ENCODE measurements at regions not wholly inside any gene's neighbourhood (a gene's known extent, or its start where the extent isn't known, plus 50 kb on each side); places are given as distances from the start of the nearest gene placed in this dataset.

- no peak overlapping the region for H3K4me3 Mint-ChIP-seq
- TF ChIP-seq CTCF (IDR thresholded peaks at IDR 0.05; ENCODE audit: unreplicated experiment): no peak
These were observed 154.0 kb downstream of the RBMX2 start for GRCh38 chrX:130555757-130556156.

GRCh38 chrX:130556951-130557350, 155.2 kb downstream of the RBMX2 start:
- no peak for TF ChIP-seq CTCF (IDR thresholded peaks at IDR 0.05; ENCODE audit: unreplicated experiment)
- Mint-ChIP-seq H3K9me3 (no peaks in the 10 kb centered on the region), H3K36me3 (no peaks in the 10 kb centered on the region), H3K27me3 (ENCODE audit: low read depth) (peaks cover 26% of the 10 kb centered on the region), H3K27ac (no peak overlapping the region), H3K4me1 (no peaks in the 10 kb centered on the region), H3K4me3 (no peak overlapping the region)
- DNase-seq (ENCODE audit: low spot score in 2 of 2, unreplicated experiment in 2 of 2): no peak

More at GRCh38 chrX:130555757-130556156, 154.0 kb downstream of the RBMX2 start:
- no peak overlapping the region for H3K27ac Mint-ChIP-seq
- no peaks in the 10 kb centered on the region for H3K4me1 Mint-ChIP-seq
- H3K9me3 Mint-ChIP-seq: no peaks in the 10 kb centered on the region
- no peaks in the 10 kb centered on the region for H3K36me3 Mint-ChIP-seq
- H3K27me3 Mint-ChIP-seq (ENCODE audit: low read depth): peaks cover 35% of the 10 kb centered on the region
- no peak for DNase-seq (ENCODE audit: low spot score in 2 of 2, unreplicated experiment in 2 of 2)

GRCh38 chrX:130560544-130560943, 158.8 kb downstream of the RBMX2 start:
- Mint-ChIP-seq H3K36me3 (no peaks in the 10 kb centered on the region), H3K27me3 (ENCODE audit: low read depth) (peaks cover 15% of the 10 kb centered on the region), H3K9me3 (peaks cover 9% of the 10 kb centered on the region), H3K4me3 (no peak overlapping the region), H3K4me1 (no peaks in the 10 kb centered on the region), H3K27ac (no peak overlapping the region)
- no peak for TF ChIP-seq CTCF (IDR thresholded peaks at IDR 0.05; ENCODE audit: unreplicated experiment)
- DNase-seq (ENCODE audit: low spot score in 2 of 2, unreplicated experiment in 2 of 2): no peak

- Mint-ChIP-seq H3K27ac (no peak overlapping the region), H3K4me1 (no peaks in the 10 kb centered on the region), H3K36me3 (no peaks in the 10 kb centered on the region), H3K27me3 (ENCODE audit: low read depth) (peaks cover 11% of the 10 kb centered on the region), H3K4me3 (no peak overlapping the region), H3K9me3 (peaks cover 9% of the 10 kb centered on the region)
- no peak for TF ChIP-seq CTCF (IDR thresholded peaks at IDR 0.05; ENCODE audit: unreplicated experiment)
- DNase-seq (ENCODE audit: low spot score in 2 of 2, unreplicated experiment in 2 of 2): no peak
These were observed 160.1 kb downstream of the RBMX2 start for GRCh38 chrX:130561930-130562329.

- peaks cover 11% of the 10 kb centered on the region for H3K27me3 Mint-ChIP-seq (ENCODE audit: low read depth)
- no peak overlapping the region for H3K27ac Mint-ChIP-seq
- no peak overlapping the region for H3K4me3 Mint-ChIP-seq
These were observed 161.7 kb downstream of the RBMX2 start for GRCh38 chrX:130563476-130563875.

More at GRCh38 chrX:130563476-130563875, 161.7 kb downstream of the RBMX2 start:
- no peak for DNase-seq (ENCODE audit: low spot score in 2 of 2, unreplicated experiment in 2 of 2)
- no peaks in the 10 kb centered on the region for H3K36me3 Mint-ChIP-seq
- H3K4me1 Mint-ChIP-seq: no peaks in the 10 kb centered on the region
- no peak for TF ChIP-seq CTCF (IDR thresholded peaks at IDR 0.05; ENCODE audit: unreplicated experiment)
- H3K9me3 Mint-ChIP-seq: peaks cover 9% of the 10 kb centered on the region
